ENCODE measurements at regions not wholly inside any gene's neighbourhood (a gene's known extent, or its start where the extent isn't known, plus 50 kb on each side); places are given as distances from the start of the nearest gene placed in this dataset.

GRCh38 chr5:156051972-156052371 is 275.0 kb upstream of the SGCD start:
- H3K27ac ChIP-seq (ENCODE audit: low read depth in 1 of 2, low read length in 2 of 2), result no peak overlapping the region
- peaks cover 0 to 4% of the 10 kb centered on the region in 2 experiments for H3K27me3 ChIP-seq (ENCODE audit: control insufficient read depth in 1 of 2, insufficient read depth in 2 of 2, low read length in 2 of 2)
- CTCF ChIA-PET, result no interaction called here
- no peak for DNase-seq
- H3K36me3 ChIP-seq (ENCODE audit: insufficient read depth, low read length), result no peaks in the 10 kb centered on the region
- POLR2A ChIA-PET, result no interaction called here
- no peaks in the 10 kb centered on the region for H3K36me3 Mint-ChIP-seq (ENCODE audit: low read depth)
- intact Hi-C loops (cut with DNase I, micrococcal nuclease), result no loop called here
- H3K4me1 Mint-ChIP-seq (ENCODE audit: low read depth), result no peaks in the 10 kb centered on the region
- H3K27ac Mint-ChIP-seq, result no peak overlapping the region
- H3K9me3 ChIP-seq (ENCODE audit: control insufficient read depth in 1 of 2, insufficient read depth in 1 of 2, low read length in 2 of 2), result no peaks in the 10 kb centered on the region
- H3K9me3 Mint-ChIP-seq, result no peaks in the 10 kb centered on the region
- no peak overlapping the region for H3K4me3 Mint-ChIP-seq
- H3K27me3 Mint-ChIP-seq, result peaks cover 16% of the 10 kb centered on the region
- H3K4me1 ChIP-seq (ENCODE audit: insufficient read depth, low read length), result no peaks in the 10 kb centered on the region
- TF ChIP-seq, protein P1, sequence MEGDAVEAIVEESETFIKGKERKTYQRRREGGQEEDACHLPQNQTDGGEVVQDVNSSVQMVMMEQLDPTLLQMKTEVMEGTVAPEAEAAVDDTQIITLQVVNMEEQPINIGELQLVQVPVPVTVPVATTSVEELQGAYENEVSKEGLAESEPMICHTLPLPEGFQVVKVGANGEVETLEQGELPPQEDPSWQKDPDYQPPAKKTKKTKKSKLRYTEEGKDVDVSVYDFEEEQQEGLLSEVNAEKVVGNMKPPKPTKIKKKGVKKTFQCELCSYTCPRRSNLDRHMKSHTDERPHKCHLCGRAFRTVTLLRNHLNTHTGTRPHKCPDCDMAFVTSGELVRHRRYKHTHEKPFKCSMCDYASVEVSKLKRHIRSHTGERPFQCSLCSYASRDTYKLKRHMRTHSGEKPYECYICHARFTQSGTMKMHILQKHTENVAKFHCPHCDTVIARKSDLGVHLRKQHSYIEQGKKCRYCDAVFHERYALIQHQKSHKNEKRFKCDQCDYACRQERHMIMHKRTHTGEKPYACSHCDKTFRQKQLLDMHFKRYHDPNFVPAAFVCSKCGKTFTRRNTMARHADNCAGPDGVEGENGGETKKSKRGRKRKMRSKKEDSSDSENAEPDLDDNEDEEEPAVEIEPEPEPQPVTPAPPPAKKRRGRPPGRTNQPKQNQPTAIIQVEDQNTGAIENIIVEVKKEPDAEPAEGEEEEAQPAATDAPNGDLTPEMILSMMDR (IDR thresholded peaks at IDR 0.05), result no peak
- ATAC-seq (ENCODE audit: poor library complexity), result no peak
- no peak overlapping the region for H3K4me3 ChIP-seq (ENCODE audit: low read length)

- CTCF ChIA-PET, result no interaction called here
- H3K4me3 Mint-ChIP-seq, result no peak overlapping the region
- H3K9me3 Mint-ChIP-seq, result no peaks in the 10 kb centered on the region
Measured at GRCh38 chr5:156052656-156053055, 274.3 kb upstream of the SGCD start.

DNA sequence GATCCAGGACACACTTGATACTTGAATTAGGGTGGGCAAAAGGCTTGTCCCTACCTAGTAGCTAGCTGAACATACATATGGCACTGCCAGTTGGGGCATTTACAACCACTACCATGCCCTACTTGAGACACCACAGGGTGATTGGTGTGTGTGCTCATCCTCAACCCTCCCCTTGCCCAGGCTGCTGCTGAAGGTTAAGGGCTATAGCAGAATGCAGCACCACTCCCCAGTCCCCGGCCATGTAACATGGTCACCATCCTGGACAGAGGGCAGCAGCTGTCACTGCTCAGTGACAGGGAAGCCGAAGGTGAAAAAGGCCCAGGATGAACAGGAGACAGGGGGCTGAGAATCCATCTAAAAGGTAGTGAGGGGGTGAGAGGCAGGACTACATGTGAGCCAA is 273.9 kb upstream of the SGCD start:
- Histone ChIP-seq H3K4me3 (ENCODE audit: low read length) (no peak overlapping the region), H3K36me3 (ENCODE audit: insufficient read depth, low read length) (no peaks in the 10 kb centered on the region), H3K27me3 (ENCODE audit: control insufficient read depth in 1 of 2, insufficient read depth in 2 of 2, low read length in 2 of 2) (peaks cover 0 to 4% of the 10 kb centered on the region in 2 experiments), H3K27ac (ENCODE audit: low read depth in 1 of 2, low read length in 2 of 2) (no peak overlapping the region), H3K4me1 (ENCODE audit: insufficient read depth, low read length) (no peaks in the 10 kb centered on the region), H3K9me3 (ENCODE audit: control insufficient read depth in 1 of 2, insufficient read depth in 1 of 2, low read length in 2 of 2) (no peaks in the 10 kb centered on the region)
- no peak for ATAC-seq (ENCODE audit: poor library complexity)
- H3K9me3 Mint-ChIP-seq, result no peaks in the 10 kb centered on the region
- POLR2A ChIA-PET, result no interaction called here
- H3K27ac Mint-ChIP-seq, result no peak overlapping the region
- no peak for DNase-seq
- CTCF ChIA-PET, result no interaction called here
- intact Hi-C loops (cut with DNase I, micrococcal nuclease), result no loop called here
- no peak overlapping the region for H3K4me3 Mint-ChIP-seq
- no peaks in the 10 kb centered on the region for H3K4me1 Mint-ChIP-seq (ENCODE audit: low read depth)
- H3K36me3 Mint-ChIP-seq (ENCODE audit: low read depth), result no peaks in the 10 kb centered on the region
- TF ChIP-seq, protein P1 (IDR thresholded peaks at IDR 0.05), result no peak
- H3K27me3 Mint-ChIP-seq, result peaks cover 16% of the 10 kb centered on the region

More at GRCh38 chr5:156052656-156053055, 274.3 kb upstream of the SGCD start:
- POLR2A ChIA-PET, result no interaction called here
- H3K27me3 ChIP-seq (ENCODE audit: control insufficient read depth in 1 of 2, insufficient read depth in 2 of 2, low read length in 2 of 2), result peaks cover 0 to 4% of the 10 kb centered on the region in 2 experiments
- intact Hi-C loops (cut with DNase I, micrococcal nuclease), result no loop called here
- H3K27me3 Mint-ChIP-seq, result peaks cover 16% of the 10 kb centered on the region
- H3K27ac Mint-ChIP-seq, result no peak overlapping the region
- ATAC-seq (ENCODE audit: poor library complexity) (no peak), DNase-seq (no peak)
- H3K36me3 ChIP-seq (ENCODE audit: insufficient read depth, low read length), result no peaks in the 10 kb centered on the region
- H3K36me3 Mint-ChIP-seq (ENCODE audit: low read depth), result no peaks in the 10 kb centered on the region
- H3K9me3 ChIP-seq (ENCODE audit: control insufficient read depth in 1 of 2, insufficient read depth in 1 of 2, low read length in 2 of 2), result no peaks in the 10 kb centered on the region
- H3K27ac ChIP-seq (ENCODE audit: low read depth in 1 of 2, low read length in 2 of 2), result no peak overlapping the region
- no peaks in the 10 kb centered on the region for H3K4me1 Mint-ChIP-seq (ENCODE audit: low read depth)
- H3K4me1 ChIP-seq (ENCODE audit: insufficient read depth, low read length), result no peaks in the 10 kb centered on the region
- TF ChIP-seq, protein P1 (IDR thresholded peaks at IDR 0.05), result no peak
- H3K4me3 ChIP-seq (ENCODE audit: low read length), result no peak overlapping the region
